ENCODE measurements at regions not wholly inside any gene's neighbourhood (a gene's known extent, or its start where the extent isn't known, plus 50 kb on each side); places are given as distances from the start of the nearest gene placed in this dataset.
"Not testable (repeated sequence)": the region's sequence is repeated elsewhere in the genome, so short reads cannot be mapped to it uniquely, and the experiment has no call there.

GRCh38 chr9:90213045-90213444 lies 429.6 kb downstream of the DIRAS2 start:
- DNase-seq, result not testable (repeated sequence)

- peak; percentile 26 for DNase-seq
Observed at GRCh38 chr9:90219548-90220118, 423.0 kb downstream of the DIRAS2 start.

DNA sequence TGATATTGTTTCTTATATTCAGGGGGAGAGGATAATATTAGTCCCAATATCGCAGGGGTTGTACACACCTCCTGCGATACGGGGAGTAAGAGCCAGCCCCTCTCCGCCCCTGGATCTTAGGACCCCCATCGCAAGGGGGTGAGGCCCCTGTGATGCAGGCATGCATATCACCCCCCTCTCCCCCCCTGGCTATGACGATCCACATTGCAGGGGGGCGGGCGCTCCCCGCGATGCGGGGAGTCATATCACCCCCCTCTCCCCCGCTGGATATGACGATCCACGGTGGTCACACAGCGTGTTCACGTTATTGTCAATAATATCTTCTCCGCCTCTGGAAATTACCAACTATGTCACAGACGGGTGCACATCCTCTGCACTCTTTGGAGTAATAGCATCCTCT lies 420.7 kb downstream of the DIRAS2 start:
- DNase-seq, result not testable (repeated sequence)

DNA sequence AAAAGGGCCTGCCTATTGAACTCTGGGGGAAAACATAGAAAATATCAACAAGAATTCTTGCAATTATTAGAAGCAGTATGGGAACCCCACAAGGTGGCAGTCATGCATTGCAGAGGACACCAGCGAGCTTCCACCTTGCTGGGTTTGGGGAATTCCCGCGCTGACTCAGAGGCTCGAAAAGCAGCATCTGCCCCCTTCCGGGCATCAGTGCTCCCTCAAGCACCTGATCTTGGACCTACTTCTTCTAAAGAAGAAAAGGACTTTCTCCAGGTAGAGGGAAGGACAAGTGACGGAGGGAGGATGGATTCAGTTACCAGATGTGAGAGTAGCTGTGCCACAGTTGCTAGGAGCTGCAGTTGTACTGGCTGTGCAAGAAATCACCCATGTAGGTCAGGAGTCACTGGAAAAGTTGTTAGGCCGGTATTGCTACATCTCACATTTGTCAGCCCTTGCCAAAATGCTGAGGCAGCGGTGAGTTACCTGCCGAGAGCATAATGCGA lies 415.7 kb downstream of the DIRAS2 start:
- peak; percentile 68 for DNase-seq

DNA sequence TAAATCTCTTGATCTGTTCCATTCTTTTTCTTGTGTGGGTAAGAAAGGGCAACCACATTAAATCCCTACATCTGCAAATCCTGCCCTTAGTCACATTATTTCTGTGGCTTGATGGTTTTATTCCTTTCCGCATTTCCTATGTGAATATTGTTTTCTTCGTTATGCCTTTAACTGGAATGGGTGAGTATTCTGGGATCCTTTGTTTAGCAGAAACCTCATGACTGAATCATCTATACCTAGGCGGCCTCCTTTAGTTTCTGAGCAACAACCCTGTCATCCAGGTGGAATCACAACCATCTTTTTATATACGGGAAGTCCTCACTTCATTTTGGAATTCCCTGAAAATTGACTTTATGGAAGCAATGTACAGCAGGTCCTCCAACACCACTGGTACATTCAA lies 409.5 kb downstream of the DIRAS2 start:
- DNase-seq, result not testable (repeated sequence)

DNA sequence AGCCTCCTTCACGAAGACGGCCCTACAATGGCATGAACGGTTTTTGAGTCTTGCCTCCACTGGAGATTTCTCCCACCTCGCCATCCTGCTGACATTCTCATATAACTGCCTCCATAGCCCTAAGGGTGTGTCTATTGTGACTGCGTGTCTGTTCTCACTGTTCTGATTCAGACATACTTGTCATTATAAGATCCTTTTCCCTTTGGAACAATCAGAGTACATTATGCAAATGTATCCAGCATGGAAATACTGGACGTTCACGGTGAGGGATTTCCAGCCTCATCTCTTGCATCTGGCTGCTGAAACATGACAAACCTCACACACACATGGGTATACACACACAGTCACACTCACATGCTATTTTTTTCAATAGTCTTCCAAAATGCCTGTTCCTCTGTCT lies 402.1 kb downstream of the DIRAS2 start:
- DNase-seq, result no peak

DNA sequence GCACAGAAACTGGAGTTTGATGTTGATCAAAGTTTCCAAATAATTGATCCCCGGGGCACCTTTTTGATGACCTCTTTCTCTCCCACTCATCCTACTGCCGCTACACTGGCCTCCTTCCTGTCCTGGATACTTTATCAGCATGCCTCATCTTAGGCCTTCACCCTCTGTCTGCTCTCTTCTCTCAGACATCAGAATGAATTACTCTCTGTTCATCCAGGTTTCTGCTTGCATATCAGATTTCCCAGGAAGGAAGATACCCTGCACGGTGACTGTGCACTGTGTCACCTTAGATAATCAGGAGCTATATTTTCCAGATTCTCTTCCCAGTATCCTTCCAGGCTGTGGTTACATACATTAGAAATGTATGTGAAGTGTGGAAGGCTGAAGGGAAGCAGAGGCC lies 397.0 kb downstream of the DIRAS2 start:
- no peak for DNase-seq

DNA sequence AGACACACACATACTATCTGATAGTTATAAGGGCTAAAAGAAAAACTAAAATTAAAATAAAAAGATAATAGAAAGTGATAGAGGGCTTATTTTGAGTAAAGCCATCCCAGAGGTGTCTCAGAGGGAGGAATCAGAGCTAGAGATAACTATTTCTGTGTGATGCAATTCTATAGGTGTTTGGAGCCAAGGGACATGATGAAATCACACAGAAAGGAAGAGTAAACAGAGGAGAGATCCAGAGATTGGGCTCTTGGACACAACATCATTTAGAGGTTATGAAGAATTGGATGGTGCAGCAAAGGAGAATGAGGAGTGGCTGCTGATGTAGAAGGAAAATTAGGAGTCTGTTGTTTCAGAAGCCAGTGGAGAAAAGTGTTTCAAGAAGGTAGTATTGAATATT lies 393.5 kb downstream of the DIRAS2 start:
- no peak for DNase-seq

- no peak for DNase-seq
Observed at GRCh38 chr9:90251316-90251715, 391.3 kb downstream of the DIRAS2 start.

DNA sequence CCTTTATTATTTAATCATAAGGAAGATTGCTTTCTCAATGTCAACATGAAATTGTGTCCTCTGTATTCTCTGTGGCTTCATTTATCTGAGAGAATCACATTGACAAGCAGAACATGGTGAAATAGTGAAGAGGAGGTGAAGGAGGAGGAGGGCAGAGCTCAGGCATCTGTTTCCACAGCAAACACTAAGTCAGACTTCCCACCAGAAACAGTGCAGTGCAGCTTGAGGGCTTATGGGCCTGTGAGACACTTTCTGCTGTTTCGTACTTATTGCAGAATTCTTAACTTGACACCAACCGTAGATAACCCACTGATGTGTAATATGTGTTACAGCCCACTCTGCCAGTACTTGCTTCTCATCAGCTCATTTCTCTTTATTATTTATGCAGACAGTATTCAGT lies 386.3 kb downstream of the DIRAS2 start:
- no peak for DNase-seq

DNA sequence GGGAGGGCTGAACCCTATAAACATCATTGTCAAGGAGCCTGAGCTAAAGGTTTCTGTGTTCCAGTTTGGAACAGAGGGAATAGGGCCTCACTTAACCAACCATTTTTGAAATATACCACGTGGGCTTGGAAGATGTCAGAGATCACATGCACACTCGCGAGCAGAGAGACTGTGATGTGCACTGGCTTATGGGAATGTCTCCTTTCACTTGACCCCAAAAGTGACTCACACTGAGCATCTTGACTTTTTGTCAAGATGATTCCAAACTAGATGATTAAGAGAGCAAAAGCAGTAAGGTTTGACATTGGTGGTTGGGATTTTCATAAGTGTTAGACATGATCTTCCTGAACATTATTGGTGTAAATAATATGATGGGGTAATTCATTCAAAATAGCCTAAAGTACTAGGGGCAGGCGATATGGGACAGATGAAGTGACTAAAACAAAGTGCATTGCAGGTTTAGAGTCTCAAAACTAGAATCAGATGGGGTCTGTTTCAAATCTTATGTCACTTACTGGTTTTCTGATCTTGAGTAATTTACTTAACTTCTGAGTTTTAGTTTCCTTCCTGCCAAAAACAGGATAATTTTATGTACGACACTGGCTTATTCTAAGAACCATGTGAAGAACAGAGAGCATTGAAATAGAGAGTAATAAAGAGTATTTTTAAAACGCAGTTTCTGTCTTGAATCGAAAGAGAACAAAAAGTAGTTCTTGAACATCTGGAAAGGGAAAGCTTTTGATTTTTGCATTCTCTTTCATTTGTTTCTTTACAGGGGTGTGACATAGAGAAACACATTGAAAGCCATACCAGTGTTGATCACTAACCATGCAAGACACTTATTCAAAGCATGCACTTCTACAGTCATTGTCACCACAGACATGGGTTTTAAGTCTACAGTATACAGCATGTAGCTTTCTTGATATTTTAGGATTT lies 383.0 kb downstream of the DIRAS2 start:
- DNase-seq, result no peak

DNA sequence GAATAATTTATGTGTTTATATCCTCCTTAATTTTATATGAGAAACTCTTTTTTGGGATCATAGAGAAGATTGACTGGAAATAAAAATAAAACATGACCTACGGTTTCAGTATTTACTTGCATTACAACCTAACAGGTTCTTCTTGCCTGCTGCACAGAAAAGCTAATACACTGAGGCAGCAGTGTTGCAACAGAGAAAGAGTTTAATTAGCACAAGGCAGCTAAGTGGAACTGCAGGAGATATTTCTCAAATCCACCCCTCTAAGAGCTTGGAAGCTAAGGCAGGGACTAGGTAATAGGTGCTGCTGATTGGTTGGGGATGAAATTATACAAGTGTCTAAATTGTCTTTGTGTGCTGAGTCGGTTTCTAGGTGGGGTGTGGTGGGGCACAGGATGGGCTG lies 380.9 kb downstream of the DIRAS2 start:
- no peak for DNase-seq

DNA sequence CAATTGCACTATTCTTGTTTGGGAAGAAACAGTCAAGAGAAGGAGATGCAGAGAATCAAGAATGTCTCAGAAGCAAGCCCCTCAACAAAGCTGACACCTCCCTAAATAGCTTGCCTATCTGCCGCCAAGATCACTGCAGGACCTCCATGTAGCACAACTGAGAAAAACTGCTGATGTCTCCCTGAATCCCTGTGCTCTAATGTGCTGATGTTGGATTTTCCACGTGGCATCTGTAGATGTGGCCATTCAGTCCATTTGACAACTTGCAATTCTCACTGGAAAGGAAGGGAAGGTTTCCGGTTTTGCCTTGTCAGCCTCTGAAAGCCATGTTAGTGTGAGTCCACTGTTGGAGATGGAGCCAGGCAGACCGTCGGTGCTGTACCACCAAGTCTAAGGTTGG lies 374.0 kb downstream of the DIRAS2 start:
- DNase-seq, result no peak

DNA sequence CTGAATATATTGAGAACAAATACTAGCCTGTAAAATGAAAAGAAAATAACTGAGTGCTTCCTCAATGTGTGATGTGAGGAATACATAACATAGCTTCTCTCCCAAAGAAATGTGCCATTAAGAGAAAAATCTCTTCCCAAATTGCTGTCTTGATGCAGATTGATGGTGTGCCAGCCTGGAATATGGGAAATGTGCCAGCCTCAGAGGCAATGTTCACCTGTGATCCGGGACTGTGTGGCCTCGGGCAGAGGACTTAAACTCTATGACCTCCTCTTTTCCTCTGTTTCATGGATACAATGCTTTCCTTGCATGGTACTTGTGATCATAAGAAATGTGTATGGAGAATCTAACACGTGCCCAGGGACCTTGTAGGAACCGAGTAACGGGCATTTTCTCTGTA lies 370.9 kb downstream of the DIRAS2 start:
- no peak for DNase-seq

- no peak for DNase-seq
Observed at GRCh38 chr9:90274725-90275124, 367.9 kb downstream of the DIRAS2 start.

- no peak for DNase-seq
Observed at GRCh38 chr9:90285946-90286345, 356.7 kb downstream of the DIRAS2 start.

GRCh38 chr9:90287567-90288274 lies 354.9 kb downstream of the DIRAS2 start:
- peak; percentile 7 for DNase-seq

DNA sequence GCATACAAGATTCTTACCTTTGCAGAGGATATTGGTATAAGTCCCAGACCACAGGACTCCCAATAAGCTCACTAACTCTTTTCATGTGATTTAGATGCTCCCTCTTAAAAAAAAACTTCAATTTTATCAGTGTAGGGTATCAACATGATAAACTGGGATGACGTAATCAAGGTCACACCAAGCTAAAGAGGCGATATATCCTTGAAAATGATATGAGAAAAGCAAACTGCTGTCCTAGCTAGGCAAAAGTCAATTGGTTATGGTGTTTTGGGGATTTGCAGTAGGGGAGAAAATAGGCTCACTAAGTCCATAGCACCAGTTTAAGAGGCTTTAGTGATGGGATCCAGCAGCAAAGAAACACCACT lies 354.4 kb downstream of the DIRAS2 start:
- DNase-seq, result no peak

GRCh38 chr9:90290716-90291485 lies 351.7 kb downstream of the DIRAS2 start:
- DNase-seq, result no peak

- DNase-seq, result no peak
Observed at GRCh38 chr9:90296539-90296938, 346.1 kb downstream of the DIRAS2 start.

- no peak for DNase-seq
Observed at GRCh38 chr9:90299968-90300367, 342.7 kb downstream of the DIRAS2 start.

GRCh38 chr9:90300611-90301276 lies 341.9 kb downstream of the DIRAS2 start:
- DNase-seq, result no peak

All from CD4-positive, alpha-beta T cell treated with Interleukin-12 subunit alpha and Interleukin-12 subunit beta, for 1 hour (primary cell).